ENCODE measurements at regions not wholly inside any gene's neighbourhood (a gene's known extent, or its start where the extent isn't known, plus 50 kb on each side); places are given as distances from the start of the nearest gene placed in this dataset.

DNA sequence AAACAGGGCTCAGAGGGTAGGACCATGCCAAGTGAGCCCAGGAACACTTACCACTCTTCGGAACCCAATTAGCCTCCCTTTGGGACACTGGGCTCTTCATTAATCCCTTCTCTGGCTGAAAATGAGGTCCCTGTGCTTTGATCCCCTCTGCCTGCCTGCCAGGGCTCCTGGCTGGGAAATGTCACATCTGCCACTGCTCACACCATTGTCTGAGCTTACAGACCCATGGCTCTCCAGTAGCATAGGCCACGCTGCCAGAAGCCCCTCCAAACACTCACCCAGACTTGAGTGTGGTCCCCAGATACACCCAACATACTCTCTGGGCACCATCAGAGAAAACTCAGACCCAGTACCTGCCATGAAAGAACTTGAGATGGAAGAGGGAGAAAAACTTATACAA, 287.3 kb downstream of the XXYLT1 start:
- TF ChIP-seq, protein P1, sequence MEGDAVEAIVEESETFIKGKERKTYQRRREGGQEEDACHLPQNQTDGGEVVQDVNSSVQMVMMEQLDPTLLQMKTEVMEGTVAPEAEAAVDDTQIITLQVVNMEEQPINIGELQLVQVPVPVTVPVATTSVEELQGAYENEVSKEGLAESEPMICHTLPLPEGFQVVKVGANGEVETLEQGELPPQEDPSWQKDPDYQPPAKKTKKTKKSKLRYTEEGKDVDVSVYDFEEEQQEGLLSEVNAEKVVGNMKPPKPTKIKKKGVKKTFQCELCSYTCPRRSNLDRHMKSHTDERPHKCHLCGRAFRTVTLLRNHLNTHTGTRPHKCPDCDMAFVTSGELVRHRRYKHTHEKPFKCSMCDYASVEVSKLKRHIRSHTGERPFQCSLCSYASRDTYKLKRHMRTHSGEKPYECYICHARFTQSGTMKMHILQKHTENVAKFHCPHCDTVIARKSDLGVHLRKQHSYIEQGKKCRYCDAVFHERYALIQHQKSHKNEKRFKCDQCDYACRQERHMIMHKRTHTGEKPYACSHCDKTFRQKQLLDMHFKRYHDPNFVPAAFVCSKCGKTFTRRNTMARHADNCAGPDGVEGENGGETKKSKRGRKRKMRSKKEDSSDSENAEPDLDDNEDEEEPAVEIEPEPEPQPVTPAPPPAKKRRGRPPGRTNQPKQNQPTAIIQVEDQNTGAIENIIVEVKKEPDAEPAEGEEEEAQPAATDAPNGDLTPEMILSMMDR (IDR thresholded peaks at IDR 0.05), result no peak
- Histone ChIP-seq H3K36me3 (no peaks in the 10 kb centered on the region), H3K27me3 (no peaks in the 10 kb centered on the region), H3K4me3 (no peak overlapping the region), H3K4me1 (peaks cover 3 to 4% of the 10 kb centered on the region in 2 donors), H3K27ac (no peak overlapping the region), H3K9me3 (no peaks in the 10 kb centered on the region)
- no peak for DNase-seq (ENCODE audit: low spot score in 2 of 2)
- intact Hi-C loops (cut with DNase I), result no loop called here

DNA sequence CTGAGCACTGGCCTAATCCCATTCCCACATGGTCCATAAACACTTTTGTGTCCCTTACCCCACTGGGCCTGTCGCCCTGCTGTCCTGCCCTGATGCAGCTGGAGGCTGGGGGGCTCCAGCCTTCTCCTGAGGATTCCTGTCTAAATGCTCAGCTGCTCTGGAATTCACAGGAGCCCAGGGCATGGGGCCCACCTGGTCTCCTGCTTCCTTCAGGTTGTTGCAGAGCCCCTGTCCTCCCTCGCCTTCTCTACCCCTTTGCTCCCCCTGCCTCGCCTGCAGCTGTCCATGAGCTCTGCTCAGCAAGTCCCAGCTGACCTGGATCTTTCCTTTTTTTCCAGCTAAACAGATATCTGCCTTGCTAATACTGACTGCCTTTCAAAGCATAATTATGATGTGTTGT, 286.9 kb downstream of the XXYLT1 start:
- Histone ChIP-seq H3K36me3 (no peaks in the 10 kb centered on the region), H3K27ac (no peak overlapping the region), H3K4me3 (no peak overlapping the region), H3K4me1 (peaks cover 3 to 4% of the 10 kb centered on the region in 2 donors), H3K9me3 (no peaks in the 10 kb centered on the region), H3K27me3 (no peaks in the 10 kb centered on the region)
- TF ChIP-seq, protein P1 (IDR thresholded peaks at IDR 0.05), result no peak
- DNase-seq (ENCODE audit: low spot score in 2 of 2), result no peak
- intact Hi-C loops (cut with DNase I), result no loop called here

DNA sequence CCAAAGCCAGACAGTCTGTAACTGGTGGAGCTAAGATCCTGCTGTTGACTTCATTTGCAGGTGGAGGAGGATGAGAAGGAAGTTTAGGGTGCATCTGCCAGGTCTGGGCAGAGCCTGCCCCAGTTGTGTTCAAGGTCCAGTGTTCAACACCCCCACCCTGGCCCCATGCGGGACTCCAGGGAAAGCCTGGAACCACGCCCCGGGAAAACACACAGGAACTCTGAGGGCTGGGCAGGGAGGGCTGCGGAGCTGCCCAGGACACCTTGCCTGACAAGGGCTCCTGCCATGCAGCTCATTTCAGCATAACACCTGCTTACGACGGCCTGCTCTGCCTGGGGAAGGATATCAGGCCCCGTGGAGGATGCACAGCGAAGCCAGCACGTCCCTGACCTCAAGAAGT, 286.3 kb downstream of the XXYLT1 start:
- peak overlapping the region in 1 of 2 donors; percentile 52 for H3K4me3 ChIP-seq
- no peaks in the 10 kb centered on the region for H3K9me3 ChIP-seq
- H3K27ac ChIP-seq, result no peak overlapping the region
- TF ChIP-seq, protein P1 (IDR thresholded peaks at IDR 0.05), result no peak
- H3K4me1 ChIP-seq, result peaks cover 3 to 4% of the 10 kb centered on the region in 2 donors
- intact Hi-C loops (cut with DNase I), result no loop called here
- no peak for DNase-seq (ENCODE audit: low spot score in 2 of 2)
- H3K36me3 ChIP-seq, result no peaks in the 10 kb centered on the region
- H3K27me3 ChIP-seq, result no peaks in the 10 kb centered on the region

DNA sequence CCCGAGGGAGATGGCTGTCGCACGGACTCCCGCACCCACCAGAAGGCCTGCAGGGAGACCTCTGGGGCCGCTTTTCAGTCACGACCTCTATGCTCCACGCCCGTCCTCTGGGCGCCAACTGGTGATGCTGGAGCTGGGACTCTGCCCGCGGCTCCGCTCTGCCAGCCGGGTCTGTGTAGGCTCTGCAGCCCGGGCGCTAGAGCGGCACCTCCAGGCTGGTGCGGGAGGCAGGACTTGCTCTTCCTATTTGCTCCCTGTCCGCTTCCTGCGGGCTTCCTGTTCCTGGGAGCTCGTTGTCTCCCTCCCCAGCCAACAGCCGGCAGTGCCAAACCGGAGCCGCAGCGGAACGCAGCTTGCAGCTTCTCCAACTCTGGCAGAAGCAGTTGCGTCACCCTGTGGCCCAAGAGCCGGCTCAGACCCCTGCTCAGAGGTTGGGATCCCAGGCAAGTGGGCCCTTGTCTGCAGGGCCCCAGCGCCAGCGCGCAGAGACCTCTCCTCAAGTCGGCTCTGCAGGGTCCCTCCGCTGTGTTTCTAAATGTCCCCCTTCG, 285.9 kb downstream of the XXYLT1 start:
- Histone ChIP-seq H3K27me3 (no peaks in the 10 kb centered on the region), H3K36me3 (no peaks in the 10 kb centered on the region), H3K4me3 (peak overlapping the region in 1 of 2 donors; percentile 52), H3K27ac (no peak overlapping the region), H3K9me3 (no peaks in the 10 kb centered on the region), H3K4me1 (peaks cover 3 to 4% of the 10 kb centered on the region in 2 donors)
- TF ChIP-seq, protein P1 (IDR thresholded peaks at IDR 0.05), result peak; percentile 29 to 51 (median 40)
- intact Hi-C loops (cut with DNase I), result no loop called here
- peak in 1 of 2 donors; percentile 83 for DNase-seq (ENCODE audit: low spot score in 2 of 2)

DNA sequence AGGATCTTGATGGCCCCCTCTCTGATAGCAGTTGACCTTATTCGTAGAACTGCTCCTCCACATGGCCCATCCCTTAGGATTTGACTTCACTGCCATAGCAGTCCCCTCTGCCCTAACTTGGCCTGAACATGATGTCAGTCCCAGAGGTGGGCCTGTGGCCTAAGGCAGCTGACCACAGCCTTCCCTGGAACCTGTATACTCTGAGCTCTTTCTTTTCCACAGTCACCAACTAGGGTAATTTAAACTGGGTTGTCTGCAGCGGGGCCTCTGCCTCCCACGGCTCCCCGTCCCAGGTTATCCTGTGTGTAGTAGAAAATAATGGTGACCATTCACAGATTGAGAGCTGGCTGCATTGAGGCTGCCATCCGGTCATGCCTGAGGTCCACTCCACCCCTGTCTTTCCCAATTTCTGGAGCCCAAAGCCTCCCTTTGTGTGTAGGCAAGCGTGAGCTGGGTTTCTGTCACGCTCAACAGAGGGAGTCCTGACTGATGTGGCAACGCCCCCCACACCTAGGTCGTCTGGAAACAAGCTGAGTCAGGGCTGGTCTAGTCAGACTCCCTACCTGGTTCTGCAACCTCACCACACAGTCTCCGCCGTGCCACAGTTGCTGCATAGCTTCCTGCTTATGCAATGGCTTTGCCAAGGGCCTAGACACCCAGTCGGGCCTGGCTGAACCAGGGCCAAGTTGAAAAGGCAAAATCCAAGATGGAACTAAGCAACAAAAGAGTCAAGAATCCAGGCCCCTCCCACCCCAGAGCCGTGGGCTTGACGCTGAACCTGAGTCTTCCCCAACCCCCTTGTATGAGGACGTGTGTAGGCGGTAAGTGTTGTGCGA, 284.5 kb downstream of the XXYLT1 start:
- Histone ChIP-seq H3K27me3 (no peaks in the 10 kb centered on the region), H3K36me3 (no peaks in the 10 kb centered on the region), H3K9me3 (no peaks in the 10 kb centered on the region), H3K4me3 (no peak overlapping the region), H3K4me1 (peaks cover 3 to 4% of the 10 kb centered on the region in 2 donors), H3K27ac (no peak overlapping the region)
- TF ChIP-seq, protein P1 (IDR thresholded peaks at IDR 0.05), result no peak
- intact Hi-C loops (cut with DNase I), result no loop called here
- no peak for DNase-seq (ENCODE audit: low spot score in 2 of 2)

Measured in ascending aorta (tissue), 2 donors.